ENCODE measurements at regions not wholly inside any gene's neighbourhood (a gene's known extent, or its start where the extent isn't known, plus 50 kb on each side); places are given as distances from the start of the nearest gene placed in this dataset.

GRCh38 chr9:90385146-90385545 is 257.5 kb downstream of the DIRAS2 start:
- Mint-ChIP-seq H3K4me3 (no peak overlapping the region), H3K27me3 (ENCODE audit: low read depth) (peaks cover 5% of the 10 kb centered on the region), H3K27ac (no peak overlapping the region), H3K9me3 (no peaks in the 10 kb centered on the region), H3K36me3 (no peaks in the 10 kb centered on the region), H3K4me1 (peaks cover 8% of the 10 kb centered on the region)
- no peak for DNase-seq (ENCODE audit: low spot score in 2 of 2, unreplicated experiment in 2 of 2)
- TF ChIP-seq CTCF (IDR thresholded peaks at IDR 0.05; ENCODE audit: unreplicated experiment): no peak

- Mint-ChIP-seq H3K4me3 (no peak overlapping the region), H3K27ac (no peak overlapping the region)
These were observed 249.1 kb downstream of the DIRAS2 start for GRCh38 chr9:90393365-90394152.

GRCh38 chr9:90394871-90395270 is 247.8 kb downstream of the DIRAS2 start:
- Mint-ChIP-seq H3K4me3 (no peak overlapping the region), H3K27ac (no peak overlapping the region)

More at GRCh38 chr9:90393365-90394152, 249.1 kb downstream of the DIRAS2 start:
- H3K4me1 Mint-ChIP-seq: no peaks in the 10 kb centered on the region
- H3K9me3 Mint-ChIP-seq: no peaks in the 10 kb centered on the region
- no peaks in the 10 kb centered on the region for H3K27me3 Mint-ChIP-seq (ENCODE audit: low read depth)
- no peak for DNase-seq (ENCODE audit: low spot score in 2 of 2, unreplicated experiment in 2 of 2)
- no peaks in the 10 kb centered on the region for H3K36me3 Mint-ChIP-seq
- no peak for TF ChIP-seq CTCF (IDR thresholded peaks at IDR 0.05; ENCODE audit: unreplicated experiment)

GRCh38 chr9:90400091-90400490 is 242.5 kb downstream of the DIRAS2 start:
- TF ChIP-seq CTCF (IDR thresholded peaks at IDR 0.05; ENCODE audit: unreplicated experiment): no peak
- H3K4me3 Mint-ChIP-seq: no peak overlapping the region
- no peak for DNase-seq (ENCODE audit: low spot score in 2 of 2, unreplicated experiment in 2 of 2)
- no peaks in the 10 kb centered on the region for H3K4me1 Mint-ChIP-seq
- no peaks in the 10 kb centered on the region for H3K27me3 Mint-ChIP-seq (ENCODE audit: low read depth)
- H3K27ac Mint-ChIP-seq: no peak overlapping the region
- peaks cover 9% of the 10 kb centered on the region for H3K9me3 Mint-ChIP-seq
- no peaks in the 10 kb centered on the region for H3K36me3 Mint-ChIP-seq

More at GRCh38 chr9:90394871-90395270, 247.8 kb downstream of the DIRAS2 start:
- no peak for DNase-seq (ENCODE audit: low spot score in 2 of 2, unreplicated experiment in 2 of 2)
- no peaks in the 10 kb centered on the region for H3K27me3 Mint-ChIP-seq (ENCODE audit: low read depth)
- no peaks in the 10 kb centered on the region for H3K36me3 Mint-ChIP-seq
- H3K4me1 Mint-ChIP-seq: no peaks in the 10 kb centered on the region
- no peaks in the 10 kb centered on the region for H3K9me3 Mint-ChIP-seq
- no peak for TF ChIP-seq CTCF (IDR thresholded peaks at IDR 0.05; ENCODE audit: unreplicated experiment)

GRCh38 chr9:90408659-90409058 is 234.0 kb downstream of the DIRAS2 start:
- Mint-ChIP-seq H3K27ac (no peak overlapping the region), H3K4me1 (peaks cover 4% of the 10 kb centered on the region), H3K27me3 (ENCODE audit: low read depth) (peaks cover 9% of the 10 kb centered on the region), H3K36me3 (peaks cover 12% of the 10 kb centered on the region), H3K9me3 (peaks cover 45% of the 10 kb centered on the region), H3K4me3 (no peak overlapping the region)
- TF ChIP-seq CTCF (IDR thresholded peaks at IDR 0.05; ENCODE audit: unreplicated experiment): no peak
- DNase-seq (ENCODE audit: low spot score in 2 of 2, unreplicated experiment in 2 of 2): no peak

Measured in mesothelial cell of epicardium (in vitro differentiated cells).